ENCODE measurements at regions not wholly inside any gene's neighbourhood (a gene's known extent, or its start where the extent isn't known, plus 50 kb on each side); places are given as distances from the start of the nearest gene placed in this dataset.

DNA sequence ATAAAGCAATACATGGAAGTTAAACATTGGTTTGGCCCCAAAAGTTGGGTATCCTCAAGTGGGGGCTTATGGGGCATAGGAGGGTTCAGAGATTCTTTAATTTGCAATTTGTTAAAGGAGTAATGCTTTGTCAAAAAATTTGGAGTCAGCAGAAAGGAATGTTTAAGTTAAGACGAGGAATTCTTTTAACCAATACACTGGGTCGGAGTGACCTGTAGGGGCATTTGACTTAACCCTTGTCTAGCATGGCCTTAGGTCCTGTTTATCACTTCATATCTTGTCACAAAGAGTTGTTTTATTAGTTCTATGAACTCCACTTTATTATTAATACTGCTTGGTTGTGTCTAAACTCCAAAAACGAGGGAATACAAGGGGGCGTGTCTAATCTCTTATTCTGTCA is 656.1 kb upstream of the RORB start:
- no peak for TF ChIP-seq CTCF (IDR thresholded peaks at IDR 0.05)
- TF ChIP-seq POLR2A (IDR thresholded peaks at IDR 0.05): no peak

All from testis (tissue), 2 donors.